ENCODE measurements at regions not wholly inside any gene's neighbourhood (a gene's known extent, or its start where the extent isn't known, plus 50 kb on each side); places are given as distances from the start of the nearest gene placed in this dataset.
"Not testable (repeated sequence)": the region's sequence is repeated elsewhere in the genome, so short reads cannot be mapped to it uniquely, and the experiment has no call there.

- H3K4me1 ChIP-seq (replicated peaks in 1 of 2): no peaks in the 10 kb centered on the region
- in situ Hi-C loops (cut with MboI; ENCODE audit: low pct_unique_long_range_greater_than_20kb in 2 of 9, low sequenced_read_pairs in 9 of 9, unreplicated experiment in 9 of 9): no loop called here
- no peak for ATAC-seq (replicated peaks in 6 of 8)
- no peak overlapping the region for H3K4me3 ChIP-seq
- WGBS, 10 experiments: 0 to 88% (median 57%) methylated on average over 1 of the region's 1 CpG; no CpG with 5 or more reads in 3 of the 10 experiments
- H3K27ac ChIP-seq: no peak overlapping the region
Observed at GRCh38 chr5:100709771-100710170, 174.6 kb downstream of the FAM174A start.

GRCh38 chr5:100714780-100715179 lies 179.6 kb downstream of the FAM174A start:
- 0 to 93% (median 33%) methylated on average over 1 to 2 of the region's 2 CpGs; no CpG with 5 or more reads in 1 of the 10 experiments for WGBS, 10 experiments
- in situ Hi-C loops (cut with MboI; ENCODE audit: low pct_unique_long_range_greater_than_20kb in 2 of 9, low sequenced_read_pairs in 9 of 9, unreplicated experiment in 9 of 9): not testable (repeated sequence)

DNA sequence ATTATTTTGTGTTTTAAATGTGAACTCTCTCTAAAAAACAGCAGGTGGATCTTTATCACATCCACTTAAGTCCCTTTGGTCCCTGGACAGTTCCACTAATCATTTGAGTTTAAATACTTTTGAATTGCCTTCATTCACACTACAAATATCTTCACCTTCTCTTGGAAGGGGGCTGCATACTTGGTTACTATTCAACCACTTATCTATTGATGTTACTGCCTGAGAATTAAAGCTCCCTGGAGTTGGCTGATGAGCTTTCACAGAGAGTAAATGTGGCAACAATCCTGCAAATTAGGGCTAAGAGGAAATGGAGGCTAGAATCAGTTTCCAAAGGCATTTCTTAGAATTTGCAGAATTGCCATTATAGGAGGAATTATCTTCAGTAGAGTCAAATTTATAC lies 180.4 kb downstream of the ST8SIA4 start:
- no peak overlapping the region for H3K27ac ChIP-seq
- in situ Hi-C loops (cut with MboI; ENCODE audit: low pct_unique_long_range_greater_than_20kb in 2 of 9, low sequenced_read_pairs in 9 of 9, unreplicated experiment in 9 of 9): no loop called here
- H3K4me3 ChIP-seq: no peak overlapping the region
- no peaks in the 10 kb centered on the region for H3K4me1 ChIP-seq (replicated peaks in 1 of 2)
- ATAC-seq (replicated peaks in 6 of 8): no peak

More at GRCh38 chr5:100714780-100715179, 179.6 kb downstream of the FAM174A start:
- H3K4me1 ChIP-seq (replicated peaks in 1 of 2); H3K4me3 ChIP-seq; ATAC-seq (replicated peaks in 6 of 8); H3K27ac ChIP-seq: not testable (repeated sequence)

DNA sequence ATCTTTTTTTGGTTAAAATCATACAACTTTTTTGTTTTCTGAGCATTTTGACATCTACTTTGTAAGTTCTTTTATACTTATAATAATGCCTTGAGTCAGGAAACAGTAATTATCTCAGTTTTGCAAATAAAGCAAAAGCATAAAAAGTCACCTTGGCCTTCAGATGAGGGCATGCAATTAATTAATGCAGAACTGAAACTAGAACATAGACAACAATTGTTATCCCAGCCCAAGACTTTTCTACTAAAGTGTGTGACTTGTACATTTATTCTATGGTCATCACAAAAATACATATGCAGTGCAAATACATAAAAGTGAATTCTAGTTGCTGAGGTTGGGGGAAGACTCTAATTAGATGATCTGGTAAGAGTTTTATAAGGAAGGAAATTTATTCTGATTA lies 179.9 kb downstream of the ST8SIA4 start:
- ATAC-seq (replicated peaks in 6 of 8): no peak
- no peak overlapping the region for H3K27ac ChIP-seq
- in situ Hi-C loops (cut with MboI; ENCODE audit: low pct_unique_long_range_greater_than_20kb in 2 of 9, low sequenced_read_pairs in 9 of 9, unreplicated experiment in 9 of 9): no loop called here
- no peaks in the 10 kb centered on the region for H3K4me1 ChIP-seq (replicated peaks in 1 of 2)
- H3K4me3 ChIP-seq: no peak overlapping the region

DNA sequence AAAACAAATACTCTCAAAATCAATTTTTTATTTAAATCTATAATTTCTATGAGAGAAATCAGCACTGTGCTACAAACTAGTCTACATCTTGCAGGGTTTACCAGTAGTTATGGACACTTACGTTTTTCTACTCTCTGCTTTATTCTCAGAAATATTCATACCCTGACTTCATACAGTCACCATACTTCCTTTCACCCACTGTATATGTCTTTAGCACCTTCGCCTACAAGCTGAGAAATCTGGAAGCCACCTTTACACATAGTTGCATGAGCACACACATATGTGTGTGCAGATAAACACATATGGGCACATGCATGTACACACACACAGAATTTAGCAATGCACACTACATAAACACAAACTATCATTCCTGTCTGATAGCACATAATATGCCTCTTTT lies 177.0 kb downstream of the ST8SIA4 start:
- H3K27ac ChIP-seq: no peak overlapping the region
- WGBS, 10 experiments: 30 to 100% (median 87%) methylated on average over 1 to 2 of the region's 2 CpGs; no CpG with 5 or more reads in 2 of the 10 experiments
- H3K4me1 ChIP-seq (replicated peaks in 1 of 2): no peaks in the 10 kb centered on the region
- H3K4me3 ChIP-seq: no peak overlapping the region
- ATAC-seq (replicated peaks in 6 of 8): no peak
- in situ Hi-C loops (cut with MboI; ENCODE audit: low pct_unique_long_range_greater_than_20kb in 2 of 9, low sequenced_read_pairs in 9 of 9, unreplicated experiment in 9 of 9): no loop called here

- 32 to 99% (median 84%) methylated on average over 3 to 6 of the region's 6 CpGs for WGBS, 10 experiments
- H3K4me3 ChIP-seq: no peak overlapping the region
- no peak overlapping the region for H3K27ac ChIP-seq
- in situ Hi-C loops (cut with MboI; ENCODE audit: low pct_unique_long_range_greater_than_20kb in 2 of 9, low sequenced_read_pairs in 9 of 9, unreplicated experiment in 9 of 9): no loop called here
- no peaks in the 10 kb centered on the region for H3K4me1 ChIP-seq (replicated peaks in 1 of 2)
- ATAC-seq (replicated peaks in 6 of 8): no peak
Observed at GRCh38 chr5:100731768-100732167, 171.3 kb downstream of the ST8SIA4 start.

DNA sequence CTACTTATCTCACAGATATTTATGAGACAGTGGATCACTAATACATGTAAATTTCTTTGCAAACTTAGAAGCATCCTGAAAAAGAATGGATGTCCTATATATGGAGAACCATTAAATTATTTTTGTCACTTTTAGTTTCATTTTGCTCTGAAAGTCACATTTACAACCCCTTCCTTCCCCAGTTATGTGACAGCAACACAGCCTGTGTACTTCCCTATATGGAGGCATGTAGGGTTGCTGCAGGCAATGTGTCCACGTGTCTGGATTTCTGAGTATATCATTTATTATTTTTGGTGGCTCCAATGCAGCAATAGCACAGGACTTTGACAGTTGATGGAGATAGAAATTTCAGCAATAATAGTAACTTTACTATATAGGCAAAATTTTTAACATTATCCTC lies 156.4 kb downstream of the ST8SIA4 start:
- ATAC-seq (replicated peaks in 6 of 8): no peak
- Histone ChIP-seq H3K4me3 (no peak overlapping the region), H3K27ac (no peak overlapping the region), H3K4me1 (replicated peaks in 1 of 2) (peaks cover 12 to 27% of the 10 kb centered on the region in 2 donors)
- in situ Hi-C loops (cut with MboI; ENCODE audit: low pct_unique_long_range_greater_than_20kb in 2 of 9, low sequenced_read_pairs in 9 of 9, unreplicated experiment in 9 of 9): no loop called here
- WGBS, 10 experiments: 14 to 100% (median 60%) methylated on average over 1 of the region's 1 CpG; no CpG with 5 or more reads in 3 of the 10 experiments

- WGBS, 10 experiments: 17 to 100% (median 80%) methylated on average over 1 to 8 of the region's 8 CpGs
- ATAC-seq (replicated peaks in 6 of 8): no peak
- no peak overlapping the region for H3K27ac ChIP-seq
- no peak overlapping the region for H3K4me3 ChIP-seq
- peaks cover 12 to 27% of the 10 kb centered on the region in 2 donors for H3K4me1 ChIP-seq (replicated peaks in 1 of 2)
- in situ Hi-C loops (cut with MboI; ENCODE audit: low pct_unique_long_range_greater_than_20kb in 2 of 9, low sequenced_read_pairs in 9 of 9, unreplicated experiment in 9 of 9): no loop called here
Observed at GRCh38 chr5:100749771-100750284, 153.3 kb downstream of the ST8SIA4 start.

- Histone ChIP-seq H3K4me1 (replicated peaks in 1 of 2) (peaks cover 3 to 18% of the 10 kb centered on the region in 2 donors), H3K27ac (no peak overlapping the region), H3K4me3 (no peak overlapping the region)
- ATAC-seq (replicated peaks in 6 of 8): no peak
- 32 to 86% (median 75%) methylated on average over 1 to 2 of the region's 2 CpGs; no CpG with 5 or more reads in 1 of the 10 experiments for WGBS, 10 experiments
- in situ Hi-C loops (cut with MboI; ENCODE audit: low pct_unique_long_range_greater_than_20kb in 2 of 9, low sequenced_read_pairs in 9 of 9, unreplicated experiment in 9 of 9): no loop called here
Observed at GRCh38 chr5:100755435-100755834, 147.6 kb downstream of the ST8SIA4 start.
